ENCODE measurements at regions not wholly inside any gene's neighbourhood (a gene's known extent, or its start where the extent isn't known, plus 50 kb on each side); places are given as distances from the start of the nearest gene placed in this dataset.

DNA sequence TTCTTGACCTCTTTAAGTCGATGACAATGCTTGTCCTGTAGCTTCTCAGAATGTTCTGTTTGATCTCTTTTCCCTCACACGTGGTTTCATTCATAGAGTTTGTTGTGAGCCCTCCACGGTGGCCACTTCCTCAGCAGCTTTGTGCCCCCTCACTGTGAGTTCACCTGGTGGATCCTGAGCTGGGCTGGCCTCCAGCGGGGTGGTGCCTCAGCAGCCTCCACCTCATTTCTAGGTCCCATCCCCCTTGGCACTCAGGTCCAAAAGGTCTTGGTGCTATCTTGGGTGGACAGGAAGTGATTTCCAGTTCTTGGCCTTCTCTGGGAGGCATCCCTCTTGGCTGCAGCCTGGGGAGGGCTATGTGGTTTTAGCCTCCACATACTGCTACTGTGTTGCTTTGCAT lies 203.2 kb upstream of the WSCD1 start:
- TF ChIP-seq, protein P1, sequence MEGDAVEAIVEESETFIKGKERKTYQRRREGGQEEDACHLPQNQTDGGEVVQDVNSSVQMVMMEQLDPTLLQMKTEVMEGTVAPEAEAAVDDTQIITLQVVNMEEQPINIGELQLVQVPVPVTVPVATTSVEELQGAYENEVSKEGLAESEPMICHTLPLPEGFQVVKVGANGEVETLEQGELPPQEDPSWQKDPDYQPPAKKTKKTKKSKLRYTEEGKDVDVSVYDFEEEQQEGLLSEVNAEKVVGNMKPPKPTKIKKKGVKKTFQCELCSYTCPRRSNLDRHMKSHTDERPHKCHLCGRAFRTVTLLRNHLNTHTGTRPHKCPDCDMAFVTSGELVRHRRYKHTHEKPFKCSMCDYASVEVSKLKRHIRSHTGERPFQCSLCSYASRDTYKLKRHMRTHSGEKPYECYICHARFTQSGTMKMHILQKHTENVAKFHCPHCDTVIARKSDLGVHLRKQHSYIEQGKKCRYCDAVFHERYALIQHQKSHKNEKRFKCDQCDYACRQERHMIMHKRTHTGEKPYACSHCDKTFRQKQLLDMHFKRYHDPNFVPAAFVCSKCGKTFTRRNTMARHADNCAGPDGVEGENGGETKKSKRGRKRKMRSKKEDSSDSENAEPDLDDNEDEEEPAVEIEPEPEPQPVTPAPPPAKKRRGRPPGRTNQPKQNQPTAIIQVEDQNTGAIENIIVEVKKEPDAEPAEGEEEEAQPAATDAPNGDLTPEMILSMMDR (optimal IDR thresholded peaks at IDR 0.05 in 1 of 3, IDR thresholded peaks at IDR 0.05 in 1 of 3, conservative IDR thresholded peaks at IDR 0.05 in 1 of 3; ENCODE audit: extremely low read depth in 1 of 3, insufficient read depth in 2 of 3, low read length in 3 of 3), result no peak
- TF ChIP-seq EZH2 (IDR thresholded peaks at IDR 0.05; ENCODE audit: low read length), result no peak

All from keratinocyte (primary cell).